Ascending aorta (tissue), 2 donors: ENCODE measurements at regions not wholly inside any gene's neighbourhood (a gene's known extent, or its start where the extent isn't known, plus 50 kb on each side); places are given as distances from the start of the nearest gene placed in this dataset.

Experiments used
- DNase-seq, 2 donors: peaks; one replicate each; pipeline ENCODE4 v3.0.0-alpha.2; 2019; ENCODE audit warnings: low spot score in 2 of 2
- H3K27ac ChIP-seq, 2 donors: fragments of 200-600 bp; sonication (generic); one replicate each; pipeline ENCODE4 v1.5.1; 2016 to 2017; ENCODE audit warnings: mild to moderate bottlenecking in 1 of 2
- H3K27me3 ChIP-seq: fragments of 200-600 bp; sonication (generic); one replicate; pipeline ENCODE4 v1.5.1; 2017
- H3K36me3 ChIP-seq, 2 donors: fragments of 200-600 bp; sonication (generic); one replicate each; pipeline ENCODE4 v1.5.1; 2016
- H3K4me1 ChIP-seq, 2 donors: fragments of 200-600 bp; sonication (generic); one replicate each; pipeline ENCODE4 v1.5.1; 2016 to 2017; ENCODE audit warnings: mild to moderate bottlenecking in 1 of 2
- H3K4me3 ChIP-seq, 2 donors: fragments of 200-600 bp; sonication (generic); one replicate each; pipeline ENCODE4 v1.5.1; 2016 to 2017; ENCODE audit warnings: mild to moderate bottlenecking in 1 of 2
- H3K9me3 ChIP-seq, 2 donors: fragments of 200-600 bp; sonication (generic); one replicate each; pipeline ENCODE4 v1.5.1; 2016
- CTCF ChIP-seq, 3 experiments: fragments of 200-600 bp in 2 of 3; fragments of 450-650 bp in 1 of 3; sonication (generic) in 2 of 3; IDR thresholded peaks; one replicate each; pipeline ENCODE4 v1.5.1; 2016 to 2019; ENCODE audit warnings: antibody characterized with exemption in 3 of 3, mild to moderate bottlenecking in 1 of 3, moderate library complexity in 1 of 3
- intact Hi-C: fragments of 100-400 bp; cut with DNase I; formaldehyde crosslinking; loops from one replicate; pipeline ENCODE4 v1.15.1; 2023

DNA sequence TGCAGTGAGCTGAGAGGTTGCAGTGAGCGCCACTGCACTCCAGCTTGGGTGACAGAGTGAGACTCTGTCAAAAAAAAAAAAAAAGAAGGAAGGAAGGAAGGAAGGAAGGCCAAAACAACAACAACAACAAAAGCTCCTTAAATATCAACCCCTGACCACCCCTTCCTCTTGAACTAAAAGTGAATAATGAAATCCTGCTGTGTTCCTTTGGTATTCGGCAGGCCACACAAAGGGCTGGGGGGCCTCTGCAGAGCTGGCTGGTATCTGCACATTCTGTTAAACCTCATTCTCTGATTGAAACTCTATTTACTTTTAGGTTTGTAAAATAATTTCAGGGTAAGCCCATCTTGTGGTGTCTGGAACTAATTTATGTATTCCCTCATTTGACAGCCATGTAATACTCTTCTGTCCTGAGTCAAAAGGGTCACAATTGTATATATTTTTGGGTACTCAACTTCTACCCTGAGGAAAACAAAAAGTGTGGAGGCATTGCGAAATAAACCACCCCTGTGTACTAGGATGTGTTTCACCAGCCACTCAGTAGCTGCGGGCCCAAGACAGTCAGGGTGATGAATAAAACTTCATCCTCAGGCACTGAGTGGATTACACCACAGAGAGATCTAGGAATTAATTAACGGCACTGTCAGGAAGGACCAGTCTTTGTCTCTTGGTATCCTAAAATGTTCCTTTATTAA lies 446.4 kb upstream of the PFKP start:
- intact Hi-C loops = no loop called here

GRCh38 chr10:2619916-2620315 lies 447.4 kb upstream of the PFKP start:
- no peak overlapping the region for H3K27ac ChIP-seq
- no peak for TF ChIP-seq CTCF (IDR thresholded peaks at IDR 0.05)
- H3K4me3 ChIP-seq = no peak overlapping the region
- intact Hi-C loops = no loop called here
- no peaks in the 10 kb centered on the region for H3K27me3 ChIP-seq
- H3K4me1 ChIP-seq = no peaks in the 10 kb centered on the region
- DNase-seq = no peak
- no peaks in the 10 kb centered on the region for H3K36me3 ChIP-seq
- no peaks in the 10 kb centered on the region for H3K9me3 ChIP-seq

More for the DNA sequence above, 446.4 kb upstream of the PFKP start:
- H3K27me3 ChIP-seq = no peaks in the 10 kb centered on the region
- no peaks in the 10 kb centered on the region for H3K36me3 ChIP-seq
- no peaks in the 10 kb centered on the region for H3K4me1 ChIP-seq
- no peak overlapping the region for H3K27ac ChIP-seq
- no peak for DNase-seq
- TF ChIP-seq CTCF (IDR thresholded peaks at IDR 0.05) = no peak
- no peaks in the 10 kb centered on the region for H3K9me3 ChIP-seq
- H3K4me3 ChIP-seq = no peak overlapping the region

- no peaks in the 10 kb centered on the region for H3K36me3 ChIP-seq
- no peak for DNase-seq
- H3K9me3 ChIP-seq = no peaks in the 10 kb centered on the region
- no peak overlapping the region for H3K27ac ChIP-seq
- H3K27me3 ChIP-seq = no peaks in the 10 kb centered on the region
- intact Hi-C loops = no loop called here
- peak in 1 of 3 experiments; percentile 5 for TF ChIP-seq CTCF (IDR thresholded peaks at IDR 0.05)
- H3K4me3 ChIP-seq = no peak overlapping the region
- H3K4me1 ChIP-seq = no peaks in the 10 kb centered on the region
Observed at GRCh38 chr10:2619472-2619871, 447.9 kb upstream of the PFKP start.

DNA sequence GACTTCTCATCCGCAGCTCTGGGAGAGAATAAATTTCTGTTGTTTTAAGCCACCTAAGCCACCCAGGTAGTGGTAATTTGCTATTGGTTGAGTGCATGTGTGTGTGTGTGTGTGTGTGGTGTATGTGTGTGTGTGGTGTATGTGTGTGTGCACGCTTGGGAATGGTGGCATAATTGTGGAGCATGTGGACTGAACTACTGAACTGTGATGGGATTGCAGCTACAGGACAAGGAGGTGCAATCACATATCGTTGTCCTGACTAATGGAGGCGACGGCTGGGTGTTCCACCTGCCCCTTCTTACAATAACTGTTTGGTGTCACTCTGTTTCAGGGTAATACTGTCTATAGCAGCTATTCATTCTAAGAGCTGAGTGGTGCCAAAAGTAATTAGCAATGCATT lies 448.7 kb upstream of the PFKP start:
- H3K4me3 ChIP-seq = no peak overlapping the region
- intact Hi-C loops = no loop called here
- no peak for TF ChIP-seq CTCF (IDR thresholded peaks at IDR 0.05)
- DNase-seq = no peak
- H3K27ac ChIP-seq = no peak overlapping the region
- H3K4me1 ChIP-seq = no peaks in the 10 kb centered on the region
- no peaks in the 10 kb centered on the region for H3K36me3 ChIP-seq
- no peaks in the 10 kb centered on the region for H3K27me3 ChIP-seq
- no peaks in the 10 kb centered on the region for H3K9me3 ChIP-seq

GRCh38 chr10:2616215-2616614 lies 451.1 kb upstream of the PFKP start:
- no peak for TF ChIP-seq CTCF (IDR thresholded peaks at IDR 0.05)
- H3K4me3 ChIP-seq = no peak overlapping the region
- no peaks in the 10 kb centered on the region for H3K36me3 ChIP-seq
- intact Hi-C loops = no loop called here
- H3K9me3 ChIP-seq = no peaks in the 10 kb centered on the region
- no peaks in the 10 kb centered on the region for H3K4me1 ChIP-seq
- H3K27me3 ChIP-seq = no peaks in the 10 kb centered on the region
- no peak overlapping the region for H3K27ac ChIP-seq
- no peak for DNase-seq

DNA sequence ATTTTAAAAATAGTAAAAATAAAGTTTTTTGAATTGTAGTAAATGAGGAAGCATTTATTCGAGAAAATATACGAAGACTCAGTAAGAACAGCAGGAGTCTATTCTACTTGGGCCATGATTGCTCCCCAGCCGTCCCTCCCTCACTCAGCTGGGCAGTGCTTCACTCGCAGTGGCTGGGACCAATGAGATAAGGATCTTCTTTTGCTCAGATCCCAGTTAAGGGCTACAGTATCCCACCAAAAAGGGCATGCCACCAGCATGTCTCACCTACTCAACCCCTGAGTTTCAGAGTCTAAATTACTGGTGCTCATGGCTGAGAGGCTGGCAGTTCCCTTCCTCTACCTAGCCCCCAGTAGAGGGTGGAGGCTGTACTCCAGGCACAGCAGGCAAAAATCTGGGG lies 455.7 kb upstream of the PFKP start:
- H3K4me3 ChIP-seq = no peak overlapping the region
- no peak overlapping the region for H3K27ac ChIP-seq
- H3K4me1 ChIP-seq = no peaks in the 10 kb centered on the region
- DNase-seq = no peak
- H3K9me3 ChIP-seq = no peaks in the 10 kb centered on the region
- TF ChIP-seq CTCF (IDR thresholded peaks at IDR 0.05) = no peak
- intact Hi-C loops = no loop called here
- no peaks in the 10 kb centered on the region for H3K36me3 ChIP-seq
- no peaks in the 10 kb centered on the region for H3K27me3 ChIP-seq
